ENCODE measurements at regions not wholly inside any gene's neighbourhood (a gene's known extent, or its start where the extent isn't known, plus 50 kb on each side); places are given as distances from the start of the nearest gene placed in this dataset.

DNA sequence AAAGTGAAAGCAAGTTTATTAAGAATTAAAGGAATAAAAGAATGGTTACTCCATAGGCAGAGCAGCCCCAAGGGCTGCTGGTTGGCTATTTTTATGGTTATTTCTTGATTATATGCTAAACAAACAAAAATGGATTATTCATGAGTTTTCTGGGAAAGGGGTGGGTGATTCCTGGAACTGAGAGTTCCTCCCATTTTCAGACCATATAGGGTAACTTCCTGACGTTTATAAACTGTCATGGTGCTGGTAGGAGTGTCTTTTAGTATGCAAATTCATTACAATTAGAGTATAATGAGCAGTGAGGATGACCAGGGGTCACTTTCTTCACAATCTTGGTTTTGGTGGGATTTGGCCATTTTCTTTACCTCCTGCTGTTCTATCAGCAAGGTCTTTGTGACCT lies 707.9 kb downstream of the ZNF385D start:
- TF ChIP-seq EZH2phosphoT487 (IDR thresholded peaks at IDR 0.05; ENCODE audit: insufficient read depth, low read depth) (no peak), EZH2 (IDR thresholded peaks at IDR 0.05; ENCODE audit: insufficient read depth, poor library complexity, severe bottlenecking) (no peak)
